22Rv1 (cell line): ENCODE measurements at regions not wholly inside any gene's neighbourhood (a gene's known extent, or its start where the extent isn't known, plus 50 kb on each side); places are given as distances from the start of the nearest gene placed in this dataset.

Experiments
- H3K27ac ChIP-seq: fragments of 450-650 bp; 2 replicates; pipeline ENCODE4 v1.5.1; 2017
- ZFX ChIP-seq: fragments of 450-650 bp; IDR thresholded peaks from 2 replicates; pipeline ENCODE4 v1.6.1; 2017; ENCODE audit warnings: antibody characterized with exemption, borderline replicate concordance
- TF ChIP-seq, protein P1 (sequence below): fragments of 450-650 bp; IDR thresholded peaks from 2 replicates; pipeline ENCODE4 v1.5.1; 2017; ENCODE audit warnings: mild to moderate bottlenecking

DNA sequence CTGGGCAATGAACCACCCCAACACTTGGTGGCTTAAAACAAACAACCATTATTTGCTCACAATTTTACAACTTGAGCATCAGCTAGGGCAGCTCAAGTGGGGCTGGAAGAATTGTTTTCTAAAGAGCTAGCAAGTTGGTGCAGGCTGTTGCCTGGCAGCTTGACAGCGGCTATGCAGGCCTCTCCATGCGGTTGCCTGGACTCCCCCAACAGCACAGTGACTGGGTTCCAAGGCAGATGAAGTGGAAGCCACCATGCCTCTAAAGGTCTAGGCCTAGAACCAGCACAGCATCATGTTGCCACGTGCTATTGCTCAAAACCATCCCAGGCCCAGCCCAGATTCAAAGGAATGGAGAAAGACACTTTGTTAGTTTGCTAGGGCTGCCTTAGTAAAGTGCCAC lies 114.8 kb downstream of the BCOR start:
- TF ChIP-seq, protein P1, sequence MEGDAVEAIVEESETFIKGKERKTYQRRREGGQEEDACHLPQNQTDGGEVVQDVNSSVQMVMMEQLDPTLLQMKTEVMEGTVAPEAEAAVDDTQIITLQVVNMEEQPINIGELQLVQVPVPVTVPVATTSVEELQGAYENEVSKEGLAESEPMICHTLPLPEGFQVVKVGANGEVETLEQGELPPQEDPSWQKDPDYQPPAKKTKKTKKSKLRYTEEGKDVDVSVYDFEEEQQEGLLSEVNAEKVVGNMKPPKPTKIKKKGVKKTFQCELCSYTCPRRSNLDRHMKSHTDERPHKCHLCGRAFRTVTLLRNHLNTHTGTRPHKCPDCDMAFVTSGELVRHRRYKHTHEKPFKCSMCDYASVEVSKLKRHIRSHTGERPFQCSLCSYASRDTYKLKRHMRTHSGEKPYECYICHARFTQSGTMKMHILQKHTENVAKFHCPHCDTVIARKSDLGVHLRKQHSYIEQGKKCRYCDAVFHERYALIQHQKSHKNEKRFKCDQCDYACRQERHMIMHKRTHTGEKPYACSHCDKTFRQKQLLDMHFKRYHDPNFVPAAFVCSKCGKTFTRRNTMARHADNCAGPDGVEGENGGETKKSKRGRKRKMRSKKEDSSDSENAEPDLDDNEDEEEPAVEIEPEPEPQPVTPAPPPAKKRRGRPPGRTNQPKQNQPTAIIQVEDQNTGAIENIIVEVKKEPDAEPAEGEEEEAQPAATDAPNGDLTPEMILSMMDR, result no peak
- TF ChIP-seq ZFX, result no peak
- H3K27ac ChIP-seq, result no peak overlapping the region

DNA sequence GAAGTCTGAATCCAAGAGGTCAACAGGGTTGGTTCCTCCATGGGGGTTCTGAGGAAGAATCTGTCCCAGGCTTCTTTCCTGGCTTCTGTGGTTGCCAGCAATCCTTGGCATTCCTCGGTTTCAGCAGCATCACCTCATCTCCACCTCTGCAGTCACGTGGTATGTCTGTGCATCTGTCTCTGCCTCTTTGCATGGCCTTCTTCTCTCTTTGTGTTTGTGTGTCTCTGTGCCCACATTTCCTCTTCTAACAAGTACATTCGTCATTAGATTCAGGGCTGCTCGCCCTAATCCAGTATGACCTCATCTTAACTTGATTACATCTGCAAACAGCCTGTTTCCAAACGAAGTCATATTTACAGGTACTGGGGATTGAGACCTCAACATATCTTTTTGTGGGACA lies 114.0 kb downstream of the BCOR start:
- no peak for TF ChIP-seq ZFX
- TF ChIP-seq, protein P1, result no peak
- H3K27ac ChIP-seq, result no peak overlapping the region

DNA sequence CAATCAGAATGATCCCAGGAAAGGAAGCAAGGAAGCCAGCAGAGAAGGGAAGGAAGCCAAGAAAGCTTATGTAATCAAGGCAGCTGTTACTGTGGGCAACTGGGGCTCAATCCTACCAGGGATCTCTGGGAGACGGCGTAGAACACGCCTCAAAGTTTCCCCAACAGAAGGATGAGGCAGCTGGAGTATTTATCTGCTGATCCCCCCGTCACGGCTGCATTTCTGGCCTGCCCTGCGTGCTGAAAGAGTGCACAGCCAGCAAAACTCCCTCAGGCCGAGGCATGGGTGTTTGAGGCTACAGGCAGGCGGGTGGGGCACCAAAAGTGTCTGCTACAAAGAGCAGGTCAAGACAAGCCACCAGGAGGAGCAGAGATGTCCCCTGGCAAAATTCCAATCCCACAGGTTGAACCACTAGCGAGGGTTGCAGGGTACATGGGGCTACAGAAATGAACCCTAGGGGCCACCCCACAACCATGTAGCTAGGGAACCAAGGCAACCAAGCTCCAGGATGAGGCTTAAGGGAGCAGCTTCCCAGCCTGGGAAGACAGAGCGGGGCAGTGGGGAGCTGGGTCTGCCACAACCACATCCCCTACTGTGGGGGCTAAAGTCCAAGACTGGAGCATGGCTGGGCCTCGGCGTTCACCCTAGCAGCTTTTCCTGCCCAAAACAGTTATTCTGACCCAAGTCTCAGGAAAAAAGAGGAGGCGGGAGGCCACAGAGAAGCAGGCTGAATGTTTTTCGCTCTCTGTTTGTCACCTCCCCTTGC lies 113.4 kb downstream of the BCOR start:
- TF ChIP-seq ZFX, result no peak
- TF ChIP-seq, protein P1, result no peak
- H3K27ac ChIP-seq, result no peak overlapping the region

- no peak overlapping the region for H3K27ac ChIP-seq
- no peak for TF ChIP-seq ZFX
- TF ChIP-seq, protein P1, result no peak
Observed at GRCh38 chrX:39985071-39985470, 112.7 kb downstream of the BCOR start.

DNA sequence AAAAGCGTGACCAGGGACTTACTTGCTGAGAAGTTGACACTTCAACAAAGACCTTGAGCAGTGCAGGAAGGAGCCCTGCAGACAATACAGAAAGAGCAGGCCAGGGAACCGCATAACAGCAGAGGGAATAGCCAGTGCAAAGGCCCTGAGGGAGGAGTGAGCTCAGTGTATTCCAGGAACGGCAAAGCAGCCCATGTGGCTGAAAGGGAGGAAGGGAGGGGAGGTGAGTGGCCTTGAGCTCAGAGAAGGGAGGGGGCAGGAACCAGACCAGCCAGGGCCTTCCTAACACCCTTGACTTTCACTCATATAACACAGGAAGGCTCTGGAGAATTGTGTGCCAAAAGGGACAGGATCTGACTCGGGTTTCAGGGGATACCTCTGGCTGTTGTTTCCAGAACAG lies 112.2 kb downstream of the BCOR start:
- H3K27ac ChIP-seq, result no peak overlapping the region
- TF ChIP-seq ZFX, result no peak
- TF ChIP-seq, protein P1, result no peak

DNA sequence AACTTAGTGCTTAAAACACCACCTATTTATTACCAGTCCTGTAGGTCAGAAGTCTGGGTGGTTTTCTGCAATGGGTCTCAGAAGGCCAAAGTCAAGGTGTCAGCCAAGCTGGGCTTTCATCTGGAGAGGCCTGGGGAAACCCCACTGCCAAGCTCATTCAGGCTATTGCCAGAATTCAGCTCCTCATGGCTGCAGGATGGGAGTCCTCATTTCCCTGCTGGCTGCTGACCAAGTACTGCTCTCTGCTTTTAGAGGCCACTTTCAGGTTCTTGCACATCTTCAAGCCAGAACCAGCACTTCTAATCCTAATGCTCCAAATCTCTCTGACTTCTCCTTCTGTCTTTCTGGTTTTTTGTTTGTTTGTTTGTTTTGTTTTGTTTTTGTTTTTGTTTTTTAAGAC lies 109.3 kb downstream of the BCOR start:
- TF ChIP-seq ZFX, result no peak
- TF ChIP-seq, protein P1, result no peak
- no peak overlapping the region for H3K27ac ChIP-seq

DNA sequence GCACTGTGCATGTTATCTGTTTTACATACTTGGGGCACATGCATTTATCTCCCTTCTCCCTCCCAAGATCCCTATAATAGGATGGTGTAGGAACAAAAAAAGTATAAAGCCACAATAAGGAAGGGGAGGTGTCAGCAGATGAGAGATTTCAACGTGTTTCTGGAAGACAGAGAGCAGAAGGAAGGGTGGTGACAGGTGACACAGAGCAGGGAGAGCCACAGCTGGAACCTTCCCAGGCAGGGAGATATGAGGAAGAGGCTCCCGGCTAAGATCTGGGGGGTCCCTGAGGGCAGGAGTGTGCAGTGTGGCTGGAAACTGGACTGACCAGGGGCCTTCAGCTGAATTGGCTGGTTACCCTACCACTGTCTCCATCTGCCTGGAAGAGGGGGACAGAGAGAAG lies 107.4 kb downstream of the BCOR start:
- no peak overlapping the region for H3K27ac ChIP-seq
- TF ChIP-seq ZFX, result no peak
- TF ChIP-seq, protein P1, result no peak
